Ishikawa (cell line): ENCODE measurements at regions not wholly inside any gene's neighbourhood (a gene's known extent, or its start where the extent isn't known, plus 50 kb on each side); places are given as distances from the start of the nearest gene placed in this dataset.

Experiments
- CEBPB ChIP-seq: IDR thresholded peaks from 2 replicates; pipeline ENCODE4 v1.6.1; 2012
- CREB1 ChIP-seq: IDR thresholded peaks from 2 replicates; pipeline ENCODE4 v1.6.1; 2012; ENCODE audit warnings: low read depth
- EGR1 ChIP-seq: IDR thresholded peaks from 2 replicates; pipeline ENCODE4 v1.6.1; 2012
- EP300 ChIP-seq: IDR thresholded peaks from 2 replicates; pipeline ENCODE4 v1.6.1; 2012; ENCODE audit warnings: borderline replicate concordance
- FOXM1 ChIP-seq: IDR thresholded peaks from 2 replicates; pipeline ENCODE4 v1.6.1; 2012; ENCODE audit warnings: low read depth, borderline replicate concordance
- NFIC ChIP-seq: IDR thresholded peaks from 2 replicates; pipeline ENCODE4 v1.6.1; 2012
- RAD21 ChIP-seq: IDR thresholded peaks from 2 replicates; pipeline ENCODE4 v1.6.1; 2012; ENCODE audit warnings: low read depth
- TAF1 ChIP-seq: IDR thresholded peaks from 2 replicates; pipeline ENCODE4 v1.6.1; 2012; ENCODE audit warnings: low read depth, mild to moderate bottlenecking
- TCF12 ChIP-seq: IDR thresholded peaks from 2 replicates; pipeline ENCODE4 v1.6.1; 2012; ENCODE audit warnings: low read depth
- USF1 ChIP-seq: IDR thresholded peaks from 2 replicates; pipeline ENCODE4 v1.6.1; 2012
- YY1 ChIP-seq: IDR thresholded peaks from 2 replicates; pipeline ENCODE4 v1.6.1; 2012; ENCODE audit warnings: low read depth
- ZBTB7A ChIP-seq: IDR thresholded peaks from 2 replicates; pipeline ENCODE4 v1.6.1; 2012; ENCODE audit warnings: low read depth
- TF ChIP-seq, protein P1 (sequence below): IDR thresholded peaks from 2 replicates; pipeline ENCODE4 v1.6.1; 2012
- TF ChIP-seq, protein P2 (sequence below): IDR thresholded peaks from 2 replicates; pipeline ENCODE4 v1.6.1; 2012; ENCODE audit warnings: low read depth, mild to moderate bottlenecking

- TF ChIP-seq EGR1 (no peak), EP300 (no peak), NFIC (no peak), CEBPB (no peak), YY1 (no peak), ZBTB7A (no peak), TCF12 (no peak), CREB1 (no peak), RAD21 (no peak), FOXM1 (no peak), USF1 (no peak), TAF1 (no peak)
- TF ChIP-seq, protein P1, sequence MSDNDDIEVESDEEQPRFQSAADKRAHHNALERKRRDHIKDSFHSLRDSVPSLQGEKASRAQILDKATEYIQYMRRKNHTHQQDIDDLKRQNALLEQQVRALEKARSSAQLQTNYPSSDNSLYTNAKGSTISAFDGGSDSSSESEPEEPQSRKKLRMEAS = no peak
- TF ChIP-seq, protein P2, sequence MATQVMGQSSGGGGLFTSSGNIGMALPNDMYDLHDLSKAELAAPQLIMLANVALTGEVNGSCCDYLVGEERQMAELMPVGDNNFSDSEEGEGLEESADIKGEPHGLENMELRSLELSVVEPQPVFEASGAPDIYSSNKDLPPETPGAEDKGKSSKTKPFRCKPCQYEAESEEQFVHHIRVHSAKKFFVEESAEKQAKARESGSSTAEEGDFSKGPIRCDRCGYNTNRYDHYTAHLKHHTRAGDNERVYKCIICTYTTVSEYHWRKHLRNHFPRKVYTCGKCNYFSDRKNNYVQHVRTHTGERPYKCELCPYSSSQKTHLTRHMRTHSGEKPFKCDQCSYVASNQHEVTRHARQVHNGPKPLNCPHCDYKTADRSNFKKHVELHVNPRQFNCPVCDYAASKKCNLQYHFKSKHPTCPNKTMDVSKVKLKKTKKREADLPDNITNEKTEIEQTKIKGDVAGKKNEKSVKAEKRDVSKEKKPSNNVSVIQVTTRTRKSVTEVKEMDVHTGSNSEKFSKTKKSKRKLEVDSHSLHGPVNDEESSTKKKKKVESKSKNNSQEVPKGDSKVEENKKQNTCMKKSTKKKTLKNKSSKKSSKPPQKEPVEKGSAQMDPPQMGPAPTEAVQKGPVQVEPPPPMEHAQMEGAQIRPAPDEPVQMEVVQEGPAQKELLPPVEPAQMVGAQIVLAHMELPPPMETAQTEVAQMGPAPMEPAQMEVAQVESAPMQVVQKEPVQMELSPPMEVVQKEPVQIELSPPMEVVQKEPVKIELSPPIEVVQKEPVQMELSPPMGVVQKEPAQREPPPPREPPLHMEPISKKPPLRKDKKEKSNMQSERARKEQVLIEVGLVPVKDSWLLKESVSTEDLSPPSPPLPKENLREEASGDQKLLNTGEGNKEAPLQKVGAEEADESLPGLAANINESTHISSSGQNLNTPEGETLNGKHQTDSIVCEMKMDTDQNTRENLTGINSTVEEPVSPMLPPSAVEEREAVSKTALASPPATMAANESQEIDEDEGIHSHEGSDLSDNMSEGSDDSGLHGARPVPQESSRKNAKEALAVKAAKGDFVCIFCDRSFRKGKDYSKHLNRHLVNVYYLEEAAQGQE = no peak
Observed at GRCh38 chr2:107757223-107757622, 69.5 kb upstream of the RGPD4 start.
